SH-SY5Y (cell line): ENCODE measurements at regions not wholly inside any gene's neighbourhood (a gene's known extent, or its start where the extent isn't known, plus 50 kb on each side); places are given as distances from the start of the nearest gene placed in this dataset.

ENCODE experiments used
- GATA2 ChIP-seq: IDR thresholded peaks from 2 replicates; pipeline ENCODE4 v1.6.1; 2011; ENCODE audit warnings: mild to moderate bottlenecking, low read depth, low read length
- GATA3 ChIP-seq: IDR thresholded peaks from 2 replicates; pipeline ENCODE4 v1.6.1; 2011; ENCODE audit warnings: low read depth, mild to moderate bottlenecking, low read length, moderate library complexity

- TF ChIP-seq GATA2 (no peak), GATA3 (no peak)
These were observed 792.3 kb upstream of the PIK3C3 start for GRCh38 chr18:41162781-41163180.
